ENCODE measurements at regions not wholly inside any gene's neighbourhood (a gene's known extent, or its start where the extent isn't known, plus 50 kb on each side); places are given as distances from the start of the nearest gene placed in this dataset.

DNA sequence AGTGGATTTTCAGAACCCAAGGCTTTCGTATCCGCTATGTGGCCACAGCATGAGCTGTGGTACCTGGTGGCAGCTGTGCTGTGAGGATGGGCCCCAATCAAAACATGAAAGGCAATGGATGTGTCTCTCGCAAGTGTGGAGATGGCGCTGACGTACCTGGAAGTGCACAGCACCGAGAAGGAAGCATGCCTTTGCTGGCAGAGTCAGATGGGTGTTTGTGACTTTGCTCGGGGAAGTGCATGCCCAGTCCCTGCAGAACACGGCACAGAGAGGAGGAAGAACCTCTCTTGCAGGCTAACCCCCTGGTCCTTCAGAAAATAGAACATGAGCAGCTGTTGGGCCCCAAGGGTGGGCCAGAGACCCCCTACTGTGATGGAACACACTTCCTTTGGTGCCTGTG, 654.1 kb upstream of the ZWINT start:
- ATAC-seq (no peak), DNase-seq (no peak)
- no peak overlapping the region for H3K4me3 ChIP-seq
- H3K27ac ChIP-seq: no peak overlapping the region
- TF ChIP-seq, protein P1, sequence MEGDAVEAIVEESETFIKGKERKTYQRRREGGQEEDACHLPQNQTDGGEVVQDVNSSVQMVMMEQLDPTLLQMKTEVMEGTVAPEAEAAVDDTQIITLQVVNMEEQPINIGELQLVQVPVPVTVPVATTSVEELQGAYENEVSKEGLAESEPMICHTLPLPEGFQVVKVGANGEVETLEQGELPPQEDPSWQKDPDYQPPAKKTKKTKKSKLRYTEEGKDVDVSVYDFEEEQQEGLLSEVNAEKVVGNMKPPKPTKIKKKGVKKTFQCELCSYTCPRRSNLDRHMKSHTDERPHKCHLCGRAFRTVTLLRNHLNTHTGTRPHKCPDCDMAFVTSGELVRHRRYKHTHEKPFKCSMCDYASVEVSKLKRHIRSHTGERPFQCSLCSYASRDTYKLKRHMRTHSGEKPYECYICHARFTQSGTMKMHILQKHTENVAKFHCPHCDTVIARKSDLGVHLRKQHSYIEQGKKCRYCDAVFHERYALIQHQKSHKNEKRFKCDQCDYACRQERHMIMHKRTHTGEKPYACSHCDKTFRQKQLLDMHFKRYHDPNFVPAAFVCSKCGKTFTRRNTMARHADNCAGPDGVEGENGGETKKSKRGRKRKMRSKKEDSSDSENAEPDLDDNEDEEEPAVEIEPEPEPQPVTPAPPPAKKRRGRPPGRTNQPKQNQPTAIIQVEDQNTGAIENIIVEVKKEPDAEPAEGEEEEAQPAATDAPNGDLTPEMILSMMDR (IDR thresholded peaks at IDR 0.05): no peak
- H3K9me3 ChIP-seq: no peaks in the 10 kb centered on the region
- no peaks in the 10 kb centered on the region for H3K36me3 ChIP-seq (ENCODE audit: insufficient read depth in 1 of 2, low read depth in 1 of 2)
- WGBS, 3 donors: 75 to 94% (median 88%) methylated on average over 7 to 8 of the region's 8 CpGs
- intact Hi-C loops (cut with DNase I): no loop called here
- H3K27me3 ChIP-seq (ENCODE audit: insufficient read depth in 3 of 3, low read length in 2 of 3): peaks cover 0 to 1% (median 0%) of the 10 kb centered on the region in 3 donors
- H3K4me1 ChIP-seq: no peaks in the 10 kb centered on the region

DNA sequence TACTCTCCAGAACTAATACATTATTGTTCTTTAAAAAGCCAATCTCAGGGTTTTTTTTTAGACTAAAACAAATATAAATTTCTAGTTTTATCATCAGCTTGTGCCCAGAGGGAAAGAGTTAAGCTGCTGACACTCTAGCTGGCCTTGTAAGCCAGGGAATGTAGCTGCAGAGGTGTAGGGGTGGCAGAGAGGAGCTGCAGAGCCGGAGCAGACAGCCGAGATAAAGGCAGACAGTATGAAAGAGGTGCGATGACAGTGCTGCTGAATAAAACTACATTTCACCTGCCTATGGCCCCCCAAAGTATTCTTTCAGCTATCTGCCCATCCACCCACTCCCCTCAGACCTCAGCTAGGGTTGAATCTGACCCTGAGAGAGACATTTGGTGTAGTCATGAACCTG, 653.7 kb upstream of the ZWINT start:
- TF ChIP-seq, protein P1 (IDR thresholded peaks at IDR 0.05): no peak
- H3K9me3 ChIP-seq: no peaks in the 10 kb centered on the region
- no peak for ATAC-seq
- WGBS, 3 donors: 67 to 84% (median 78%) methylated on average over 3 of the region's 3 CpGs
- H3K4me3 ChIP-seq: no peak overlapping the region
- intact Hi-C loops (cut with DNase I): no loop called here
- no peak overlapping the region for H3K27ac ChIP-seq
- H3K4me1 ChIP-seq: no peaks in the 10 kb centered on the region
- DNase-seq: no peak
- H3K27me3 ChIP-seq (ENCODE audit: insufficient read depth in 3 of 3, low read length in 2 of 3): peaks cover 0 to 1% (median 0%) of the 10 kb centered on the region in 3 donors
- no peaks in the 10 kb centered on the region for H3K36me3 ChIP-seq (ENCODE audit: insufficient read depth in 1 of 2, low read depth in 1 of 2)

DNA sequence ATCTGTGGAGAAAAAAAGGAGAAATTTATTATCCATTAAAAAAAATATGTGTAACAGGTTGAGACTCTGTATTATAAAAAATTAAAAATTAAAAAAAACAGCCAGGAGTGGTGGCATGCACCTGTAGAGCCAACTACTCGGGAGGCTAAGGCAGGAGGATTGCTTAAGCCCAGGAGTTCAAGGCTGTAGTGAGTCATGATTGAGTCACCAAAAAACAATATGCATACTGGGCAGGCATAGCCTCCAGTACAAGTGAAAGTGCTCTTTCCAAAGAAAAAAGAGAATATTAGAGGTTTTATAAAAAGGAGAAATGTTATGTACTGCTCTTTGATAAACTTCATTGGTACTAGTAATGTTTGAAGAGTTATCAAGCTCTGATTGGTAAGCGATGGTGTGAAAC, 647.1 kb upstream of the ZWINT start:
- ATAC-seq (no peak), DNase-seq (no peak)
- intact Hi-C loops (cut with DNase I): no loop called here
- TF ChIP-seq, protein P1 (IDR thresholded peaks at IDR 0.05): no peak
- H3K9me3 ChIP-seq: no peaks in the 10 kb centered on the region
- no peaks in the 10 kb centered on the region for H3K4me1 ChIP-seq
- H3K4me3 ChIP-seq: no peak overlapping the region
- WGBS, 3 donors: 67 to 74% (median 67%) methylated on average over 2 of the region's 2 CpGs
- no peaks in the 10 kb centered on the region for H3K27me3 ChIP-seq (ENCODE audit: insufficient read depth in 3 of 3, low read length in 2 of 3)
- H3K36me3 ChIP-seq (ENCODE audit: insufficient read depth in 1 of 2, low read depth in 1 of 2): no peaks in the 10 kb centered on the region
- no peak overlapping the region for H3K27ac ChIP-seq

DNA sequence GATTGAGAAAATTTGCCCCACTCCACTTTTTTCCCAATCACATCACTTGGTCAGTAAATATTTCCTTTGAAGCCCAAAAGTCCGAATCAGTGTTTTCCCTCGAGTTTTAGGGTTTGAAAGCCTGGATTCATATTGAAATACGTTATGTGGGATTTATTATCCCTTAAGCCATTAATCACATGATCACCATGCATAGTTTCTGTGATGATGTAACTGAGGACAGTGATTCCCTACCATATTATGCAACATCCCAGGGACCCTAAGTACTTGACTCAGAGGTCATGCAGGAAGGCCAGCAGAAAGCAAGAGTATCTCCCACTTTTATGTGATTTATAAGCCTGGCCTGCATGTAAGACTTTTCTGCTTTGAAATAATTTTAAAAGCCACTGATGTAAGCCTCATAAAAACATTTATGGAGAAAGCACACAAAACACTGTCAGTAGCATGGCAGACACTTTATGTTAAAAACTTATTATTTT, 630.6 kb upstream of the ZWINT start:
- Histone ChIP-seq H3K27me3 (ENCODE audit: insufficient read depth in 3 of 3, low read length in 2 of 3) (no peaks in the 10 kb centered on the region), H3K36me3 (ENCODE audit: insufficient read depth in 1 of 2, low read depth in 1 of 2) (no peaks in the 10 kb centered on the region), H3K4me1 (no peaks in the 10 kb centered on the region), H3K27ac (no peak overlapping the region), H3K4me3 (no peak overlapping the region), H3K9me3 (peaks cover 4% of the 10 kb centered on the region)
- DNase-seq (no peak), ATAC-seq (no peak)
- intact Hi-C loops (cut with DNase I): loop anchor here in 1 of 2 donors (2.0 kb wide), 1 partner anchor 41 kb away; no protein-coding TSS in a partner anchor
- TF ChIP-seq, protein P1 (IDR thresholded peaks at IDR 0.05): no peak
- 26 to 37% (median 32%) methylated on average over 3 of the region's 3 CpGs for WGBS, 3 donors

DNA sequence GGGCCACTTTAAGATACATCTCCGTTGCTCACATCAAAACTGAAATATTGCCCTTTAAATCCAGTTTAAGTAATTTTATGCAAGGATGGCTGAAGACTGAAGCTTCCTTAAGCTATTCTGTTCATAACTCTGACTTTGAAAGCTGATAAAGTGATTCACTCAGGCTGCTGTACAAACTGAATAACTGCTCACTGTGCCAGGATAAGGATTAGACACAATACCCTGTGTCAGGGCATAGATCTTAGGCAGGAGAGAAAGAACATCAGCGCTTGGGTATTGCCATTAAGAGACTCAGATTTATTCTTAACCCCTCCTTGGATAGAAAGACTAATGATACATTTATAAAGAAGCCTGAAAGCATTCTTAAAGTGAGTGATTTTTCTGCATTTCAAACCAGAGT, 614.5 kb upstream of the ZWINT start:
- 71 to 81% (median 74%) methylated on average over 2 of the region's 2 CpGs for WGBS, 3 donors
- no peaks in the 10 kb centered on the region for H3K9me3 ChIP-seq
- no peak for ATAC-seq
- no peak for DNase-seq
- H3K27me3 ChIP-seq (ENCODE audit: insufficient read depth in 3 of 3, low read length in 2 of 3): no peaks in the 10 kb centered on the region
- intact Hi-C loops (cut with DNase I): no loop called here
- TF ChIP-seq, protein P1 (IDR thresholded peaks at IDR 0.05): no peak
- no peak overlapping the region for H3K4me3 ChIP-seq
- no peaks in the 10 kb centered on the region for H3K36me3 ChIP-seq (ENCODE audit: insufficient read depth in 1 of 2, low read depth in 1 of 2)
- no peak overlapping the region for H3K27ac ChIP-seq
- no peaks in the 10 kb centered on the region for H3K4me1 ChIP-seq
